Fibroblast of the aortic adventitia (primary cell): ENCODE measurements at regions not wholly inside any gene's neighbourhood (a gene's known extent, or its start where the extent isn't known, plus 50 kb on each side); places are given as distances from the start of the nearest gene placed in this dataset.

Source experiments
- DNase-seq: peaks from one replicate; pipeline ENCODE4 v3.0.0-alpha.2; 2010; ENCODE audit warnings: low read depth
- H3K4me3 ChIP-seq: 2 replicates; pipeline ENCODE4 v1.5.1; 2011; ENCODE audit warnings: low read depth, mild to moderate bottlenecking, control low read depth, low read length, moderate library complexity
- TF ChIP-seq, protein P1 (sequence below): IDR thresholded peaks from 2 replicates; pipeline ENCODE4 v1.5.1; 2011; ENCODE audit warnings: mild to moderate bottlenecking, low read length, control low read depth, inconsistent platforms; ENCODE audit not compliant: insufficient read depth

DNA sequence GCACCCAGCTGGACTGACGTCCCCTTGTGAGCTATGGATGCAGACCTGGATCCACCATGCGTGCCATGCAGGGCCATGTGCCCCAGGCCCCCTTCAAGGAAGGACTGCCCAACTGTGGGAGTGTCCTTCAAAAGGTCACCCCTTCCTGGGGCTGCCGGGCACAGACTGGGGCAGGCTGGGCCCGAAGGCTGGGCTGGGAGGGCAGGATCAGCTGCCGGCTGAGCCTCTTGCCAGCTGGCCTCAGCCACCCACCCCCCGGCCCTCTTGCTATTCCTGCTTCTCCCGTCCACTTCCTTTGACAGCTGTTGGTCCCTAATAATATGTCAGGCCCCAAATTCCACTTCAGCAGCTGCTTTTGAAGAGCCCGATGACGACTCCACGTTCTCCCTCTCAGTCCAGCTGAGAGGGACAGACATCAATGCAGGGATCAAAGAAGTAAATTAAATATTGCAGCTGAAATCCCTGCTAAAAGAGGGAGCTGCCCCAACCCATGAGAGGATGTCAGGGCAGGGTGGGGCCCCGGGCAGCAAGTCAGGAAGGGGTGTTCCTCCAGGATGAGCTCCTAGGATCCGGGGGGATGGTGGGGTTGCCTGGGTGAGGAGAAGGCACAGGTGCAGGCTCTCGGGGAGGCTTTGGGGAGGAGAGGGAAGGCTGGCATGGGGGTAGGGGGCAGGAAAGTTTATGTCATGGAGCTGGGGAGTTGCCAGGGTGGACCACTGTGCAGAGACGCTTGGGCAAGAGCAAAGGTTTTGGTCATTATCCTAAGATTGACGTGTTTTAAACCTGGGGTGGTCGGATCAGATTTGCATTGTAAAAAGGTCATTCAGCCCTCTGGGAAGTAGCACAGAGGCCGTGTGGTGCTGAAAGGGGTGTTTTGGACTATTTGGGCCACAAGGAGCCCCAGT lies 185.0 kb downstream of the ANKRD60 start:
- DNase-seq: no peak
- TF ChIP-seq, protein P1, sequence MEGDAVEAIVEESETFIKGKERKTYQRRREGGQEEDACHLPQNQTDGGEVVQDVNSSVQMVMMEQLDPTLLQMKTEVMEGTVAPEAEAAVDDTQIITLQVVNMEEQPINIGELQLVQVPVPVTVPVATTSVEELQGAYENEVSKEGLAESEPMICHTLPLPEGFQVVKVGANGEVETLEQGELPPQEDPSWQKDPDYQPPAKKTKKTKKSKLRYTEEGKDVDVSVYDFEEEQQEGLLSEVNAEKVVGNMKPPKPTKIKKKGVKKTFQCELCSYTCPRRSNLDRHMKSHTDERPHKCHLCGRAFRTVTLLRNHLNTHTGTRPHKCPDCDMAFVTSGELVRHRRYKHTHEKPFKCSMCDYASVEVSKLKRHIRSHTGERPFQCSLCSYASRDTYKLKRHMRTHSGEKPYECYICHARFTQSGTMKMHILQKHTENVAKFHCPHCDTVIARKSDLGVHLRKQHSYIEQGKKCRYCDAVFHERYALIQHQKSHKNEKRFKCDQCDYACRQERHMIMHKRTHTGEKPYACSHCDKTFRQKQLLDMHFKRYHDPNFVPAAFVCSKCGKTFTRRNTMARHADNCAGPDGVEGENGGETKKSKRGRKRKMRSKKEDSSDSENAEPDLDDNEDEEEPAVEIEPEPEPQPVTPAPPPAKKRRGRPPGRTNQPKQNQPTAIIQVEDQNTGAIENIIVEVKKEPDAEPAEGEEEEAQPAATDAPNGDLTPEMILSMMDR: no peak
- no peak overlapping the region for H3K4me3 ChIP-seq

GRCh38 chr20:58042591-58042990 lies 185.9 kb downstream of the ANKRD60 start:
- DNase-seq: no peak
- TF ChIP-seq, protein P1: no peak
- no peak overlapping the region for H3K4me3 ChIP-seq

DNA sequence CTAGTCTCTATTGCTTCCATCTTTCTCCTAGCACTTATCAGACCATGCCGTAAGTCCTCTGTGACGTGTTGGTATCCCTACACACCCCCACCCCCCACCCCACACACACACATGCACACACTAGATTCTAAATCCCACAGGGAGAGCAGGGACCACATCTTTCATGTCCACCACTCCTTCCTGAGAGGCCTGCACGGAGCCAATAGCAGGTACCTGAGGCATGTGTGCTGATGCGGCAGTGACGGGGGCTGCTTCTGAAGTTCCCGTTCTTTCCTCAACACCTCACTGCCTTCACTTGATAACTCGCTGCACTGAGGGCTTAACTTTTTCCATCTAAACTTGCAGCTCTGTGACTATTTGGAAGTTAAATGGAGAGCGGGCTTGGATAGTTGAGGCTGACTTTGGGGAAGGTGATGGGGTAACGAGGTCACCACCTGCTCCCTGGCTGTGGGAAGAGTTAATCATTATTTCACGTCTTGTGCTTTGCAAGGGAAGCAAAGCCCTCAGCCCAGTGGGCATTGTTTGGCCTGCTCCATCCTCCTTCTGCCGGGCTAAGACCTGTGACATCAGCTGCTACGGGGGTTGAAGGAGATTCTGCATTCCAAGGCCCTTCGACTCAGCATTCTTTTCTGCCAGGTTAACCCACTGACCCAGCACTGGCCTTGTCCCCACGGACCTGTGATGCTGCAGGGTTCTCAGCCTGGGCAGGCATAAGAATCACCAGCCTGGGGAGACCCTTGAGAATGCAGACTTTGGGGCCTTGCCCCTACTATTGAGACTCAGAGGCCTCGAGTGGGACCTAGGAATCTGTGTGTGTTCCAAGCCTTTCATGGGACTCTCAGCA lies 187.8 kb downstream of the ANKRD60 start:
- TF ChIP-seq, protein P1: no peak
- H3K4me3 ChIP-seq: no peak overlapping the region
- no peak for DNase-seq

DNA sequence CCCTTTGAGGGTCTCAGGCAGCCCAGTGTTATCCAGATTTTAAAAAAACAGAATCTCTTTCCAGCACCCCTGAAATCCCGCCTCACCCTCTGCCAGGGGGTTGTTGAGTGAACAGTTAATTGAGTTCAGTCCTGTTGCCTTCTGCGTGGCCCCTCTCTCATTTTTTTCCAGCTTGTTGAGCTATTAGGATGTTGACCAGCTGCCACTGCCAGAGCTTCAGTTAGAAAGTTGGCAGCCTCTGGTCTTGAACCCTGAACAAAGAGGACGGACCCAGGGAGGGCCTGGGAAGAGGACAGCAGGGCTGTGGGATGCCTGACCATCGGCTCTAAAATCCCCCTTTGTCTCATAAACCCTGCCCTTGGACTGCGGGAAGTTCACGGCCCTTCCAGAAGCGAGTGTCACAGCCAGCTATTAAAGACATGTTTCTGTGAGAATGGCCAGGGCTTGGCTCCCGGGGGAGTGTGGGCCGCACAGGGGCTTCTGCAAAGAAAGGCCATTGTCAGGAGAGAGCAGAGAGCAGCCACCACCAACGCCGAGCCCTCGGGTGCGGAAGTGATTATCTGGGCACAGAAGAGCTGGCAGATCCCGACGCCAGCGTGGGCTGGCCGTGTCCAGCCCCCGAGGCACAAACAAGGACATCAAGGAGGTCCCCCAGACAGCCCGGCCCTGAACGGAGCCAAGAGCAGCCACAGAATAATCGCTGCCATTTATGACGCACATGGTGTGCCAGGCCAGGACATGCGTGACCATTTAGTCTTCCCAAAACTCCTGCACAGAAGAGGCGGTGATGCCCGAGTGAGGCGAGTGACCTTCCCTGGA lies 189.0 kb downstream of the ANKRD60 start:
- no peak for DNase-seq
- no peak overlapping the region for H3K4me3 ChIP-seq
- TF ChIP-seq, protein P1: no peak

GRCh38 chr20:58038123-58038654 lies 190.3 kb downstream of the ANKRD60 start:
- TF ChIP-seq, protein P1: no peak
- no peak for DNase-seq

DNA sequence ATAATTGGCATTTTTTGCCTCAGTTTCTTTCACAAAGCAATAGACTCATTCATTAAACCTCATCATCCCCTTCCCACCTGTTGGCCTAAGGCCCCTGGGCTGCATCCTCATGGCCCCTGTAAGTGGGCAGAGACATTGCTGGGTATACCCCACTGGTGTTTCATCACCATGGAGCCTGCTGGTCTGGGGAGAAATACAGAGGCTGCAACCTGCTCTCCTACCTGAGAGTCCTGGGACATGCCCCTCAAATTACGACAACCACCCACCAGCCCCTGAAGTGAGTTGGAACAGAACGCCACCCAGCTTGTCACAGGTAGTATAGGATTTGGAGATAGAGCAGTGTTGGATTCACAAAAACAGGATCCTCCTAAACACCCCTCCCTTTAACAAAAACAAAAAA lies 190.8 kb downstream of the ANKRD60 start:
- TF ChIP-seq, protein P1: no peak
- no peak for DNase-seq
- H3K4me3 ChIP-seq: no peak overlapping the region

More at GRCh38 chr20:58038123-58038654, 190.3 kb downstream of the ANKRD60 start:
- H3K4me3 ChIP-seq: no peak overlapping the region
